Stimulated activated naive CD8-positive, alpha-beta T cell treated with anti-CD3 and anti-CD28 coated beads, Interleukin-15, amount 100 ng/mL, for 72 hours (primary cell): ENCODE measurements at regions not wholly inside any gene's neighbourhood (a gene's known extent, or its start where the extent isn't known, plus 50 kb on each side); places are given as distances from the start of the nearest gene placed in this dataset.
"Not testable (repeated sequence)": the region's sequence is repeated elsewhere in the genome, so short reads cannot be mapped to it uniquely, and the experiment has no call there.

Source experiments
- ATAC-seq: fragments of 150-1000 bp; cut with Tn5 transposase; 2 replicates; pipeline ENCODE4 v1.10.0; 2021; ENCODE audit warnings: mild to moderate bottlenecking, moderate library complexity
- DNase-seq, 2 donors: peaks; one replicate each; pipeline ENCODE4 v3.0.0; 2021 to 2022
- H3K27ac Mint-ChIP-seq, 2 donors: one replicate each; pipeline ENCODE4 v1.8.0; 2022; ENCODE audit warnings: mild to moderate bottlenecking in 2 of 2, mixed read lengths in 2 of 2, moderate library complexity in 2 of 2
- H3K27me3 Mint-ChIP-seq: one replicate; pipeline ENCODE4 v1.8.0; 2022; ENCODE audit warnings: mixed read lengths
- H3K4me1 Mint-ChIP-seq: one replicate; pipeline ENCODE4 v1.8.0; 2022; ENCODE audit warnings: mild to moderate bottlenecking, mixed read lengths
- H3K4me3 Mint-ChIP-seq, 2 donors: one replicate each; pipeline ENCODE4 v1.8.0; 2022; ENCODE audit warnings: mild to moderate bottlenecking in 2 of 2, mixed read lengths in 2 of 2, moderate library complexity in 1 of 2
- H3K9me3 Mint-ChIP-seq, 2 donors: one replicate each; pipeline ENCODE4 v1.8.0; 2022; ENCODE audit warnings: mixed read lengths in 2 of 2

GRCh38 chr14:98194821-98195220 lies 1077.2 kb downstream of the BCL11B start:
- no peaks in the 10 kb centered on the region for H3K27me3 Mint-ChIP-seq
- no peaks in the 10 kb centered on the region for H3K9me3 Mint-ChIP-seq
- ATAC-seq: no peak
- peak overlapping the region in 1 of 2 donors; percentile 72 for H3K4me3 Mint-ChIP-seq
- H3K4me1 Mint-ChIP-seq: peaks cover 99% of the 10 kb centered on the region
- DNase-seq: no peak
- peak overlapping the region in 1 of 2 donors; percentile 12 for H3K27ac Mint-ChIP-seq

- H3K9me3 Mint-ChIP-seq: no peaks in the 10 kb centered on the region
These were observed 1076.7 kb downstream of the BCL11B start for GRCh38 chr14:98195256-98195655.

GRCh38 chr14:98197933-98198332 lies 1074.1 kb downstream of the BCL11B start:
- H3K27ac Mint-ChIP-seq: peak overlapping the region; percentile 6 to 49
- DNase-seq: no peak

More at GRCh38 chr14:98195256-98195655, 1076.7 kb downstream of the BCL11B start:
- Mint-ChIP-seq H3K27me3 (no peaks in the 10 kb centered on the region), H3K4me3 (peak overlapping the region; percentile 72 to 76), H3K27ac (peak overlapping the region; percentile 54 to 86), H3K4me1 (peaks cover 99% of the 10 kb centered on the region)
- peak; percentile 21 for ATAC-seq
- DNase-seq: no peak

GRCh38 chr14:98198385-98198784 lies 1073.6 kb downstream of the BCL11B start:
- Mint-ChIP-seq H3K4me1 (peaks cover 93% of the 10 kb centered on the region), H3K27ac (peak overlapping the region; percentile 13 to 49), H3K9me3 (no peaks in the 10 kb centered on the region), H3K27me3 (no peaks in the 10 kb centered on the region), H3K4me3 (peak overlapping the region; percentile 10 to 50)
- peak in 1 of 2 donors; percentile 65 for DNase-seq
- ATAC-seq: peak; percentile 84

More at GRCh38 chr14:98197933-98198332, 1074.1 kb downstream of the BCL11B start:
- Mint-ChIP-seq H3K4me3 (peak overlapping the region; percentile 10 to 50), H3K27me3 (no peaks in the 10 kb centered on the region), H3K4me1 (peaks cover 94% of the 10 kb centered on the region), H3K9me3 (no peaks in the 10 kb centered on the region)
- ATAC-seq: peak; percentile 16

GRCh38 chr14:98200601-98201000 lies 1071.4 kb downstream of the BCL11B start:
- Mint-ChIP-seq H3K4me1 (peaks cover 91% of the 10 kb centered on the region), H3K27me3 (no peaks in the 10 kb centered on the region), H3K9me3 (no peaks in the 10 kb centered on the region), H3K27ac (no peak overlapping the region), H3K4me3 (peak overlapping the region in 1 of 2 donors; percentile 57)
- ATAC-seq (no peak), DNase-seq (no peak)

GRCh38 chr14:98203421-98203820 lies 1068.6 kb downstream of the BCL11B start:
- Mint-ChIP-seq H3K27ac (peak overlapping the region in 1 of 2 donors; percentile 23), H3K4me1 (peaks cover 90% of the 10 kb centered on the region), H3K4me3 (peak overlapping the region in 1 of 2 donors; percentile 83), H3K9me3 (no peaks in the 10 kb centered on the region), H3K27me3 (no peaks in the 10 kb centered on the region)
- DNase-seq (no peak), ATAC-seq (no peak)

- H3K9me3 Mint-ChIP-seq: no peaks in the 10 kb centered on the region
- peaks cover 90% of the 10 kb centered on the region for H3K4me1 Mint-ChIP-seq
- peak overlapping the region; percentile 54 to 79 for H3K27ac Mint-ChIP-seq
- no peak for ATAC-seq
- H3K27me3 Mint-ChIP-seq: no peaks in the 10 kb centered on the region
- peak overlapping the region in 1 of 2 donors; percentile 83 for H3K4me3 Mint-ChIP-seq
- DNase-seq: no peak
These were observed 1067.9 kb downstream of the BCL11B start for GRCh38 chr14:98204139-98204538.

GRCh38 chr14:98207415-98207814 lies 1064.6 kb downstream of the BCL11B start:
- H3K27ac Mint-ChIP-seq: peak overlapping the region in 1 of 2 donors; percentile 89
- DNase-seq (no peak), ATAC-seq (no peak)
- H3K4me1 Mint-ChIP-seq: peaks cover 94% of the 10 kb centered on the region
- no peaks in the 10 kb centered on the region for H3K27me3 Mint-ChIP-seq
- no peaks in the 10 kb centered on the region for H3K9me3 Mint-ChIP-seq
- H3K4me3 Mint-ChIP-seq: peak overlapping the region; percentile 10 to 74

GRCh38 chr14:98208211-98208611 lies 1063.8 kb downstream of the BCL11B start:
- H3K9me3 Mint-ChIP-seq: no peaks in the 10 kb centered on the region
- peak overlapping the region; percentile 40 to 43 for H3K27ac Mint-ChIP-seq
- peaks cover 92% of the 10 kb centered on the region for H3K4me1 Mint-ChIP-seq
- H3K27me3 Mint-ChIP-seq: no peaks in the 10 kb centered on the region
- no peak for DNase-seq
- H3K4me3 Mint-ChIP-seq: peak overlapping the region in 1 of 2 donors; percentile 74
- ATAC-seq: no peak

GRCh38 chr14:98208943-98209342 lies 1063.1 kb downstream of the BCL11B start:
- H3K4me3 Mint-ChIP-seq: peak overlapping the region in 1 of 2 donors; percentile 74
- ATAC-seq: no peak
- H3K4me1 Mint-ChIP-seq: peaks cover 84% of the 10 kb centered on the region
- H3K27me3 Mint-ChIP-seq: no peaks in the 10 kb centered on the region
- DNase-seq: no peak
- H3K27ac Mint-ChIP-seq: no peak overlapping the region
- H3K9me3 Mint-ChIP-seq: no peaks in the 10 kb centered on the region

GRCh38 chr14:98210045-98210672 lies 1061.8 kb downstream of the BCL11B start:
- Mint-ChIP-seq H3K4me3 (peak overlapping the region; percentile 77 to 80), H3K4me1 (peaks cover 84% of the 10 kb centered on the region), H3K9me3 (no peaks in the 10 kb centered on the region), H3K27me3 (no peaks in the 10 kb centered on the region), H3K27ac (peak overlapping the region; percentile 92 to 96)
- DNase-seq: peak in 1 of 2 donors; percentile 50
- peak; percentile 84 for ATAC-seq

GRCh38 chr14:98217530-98217929 lies 1054.5 kb downstream of the BCL11B start:
- Mint-ChIP-seq H3K4me1 (peaks cover 30% of the 10 kb centered on the region), H3K4me3 (no peak overlapping the region), H3K27me3 (no peaks in the 10 kb centered on the region), H3K9me3 (no peaks in the 10 kb centered on the region), H3K27ac (no peak overlapping the region)
- DNase-seq: no peak
- ATAC-seq: no peak

GRCh38 chr14:98218218-98218617 lies 1053.8 kb downstream of the BCL11B start:
- no peak for DNase-seq
- Mint-ChIP-seq H3K27me3 (no peaks in the 10 kb centered on the region), H3K9me3 (no peaks in the 10 kb centered on the region), H3K4me3 (no peak overlapping the region), H3K4me1 (peaks cover 35% of the 10 kb centered on the region), H3K27ac (no peak overlapping the region)
- no peak for ATAC-seq

GRCh38 chr14:98219638-98220037 lies 1052.4 kb downstream of the BCL11B start:
- DNase-seq (no peak), ATAC-seq (peak; percentile 41)
- H3K4me3 Mint-ChIP-seq: no peak overlapping the region
- H3K27me3 Mint-ChIP-seq: no peaks in the 10 kb centered on the region
- no peaks in the 10 kb centered on the region for H3K9me3 Mint-ChIP-seq
- H3K4me1 Mint-ChIP-seq: peaks cover 40% of the 10 kb centered on the region
- peak overlapping the region in 1 of 2 donors; percentile 66 for H3K27ac Mint-ChIP-seq

- Mint-ChIP-seq H3K4me3 (peak overlapping the region; percentile 64 to 71), H3K27me3 (no peaks in the 10 kb centered on the region), H3K4me1 (peaks cover 51% of the 10 kb centered on the region), H3K27ac (peak overlapping the region; percentile 81 to 95), H3K9me3 (peaks cover 0 to 8% of the 10 kb centered on the region in 2 donors)
- no peak for ATAC-seq
- no peak for DNase-seq
These were observed 1048.9 kb downstream of the BCL11B start for GRCh38 chr14:98223106-98223505.

- not testable (repeated sequence) for H3K9me3 Mint-ChIP-seq
These were observed 1048.3 kb downstream of the BCL11B start for GRCh38 chr14:98223710-98224109.

More at GRCh38 chr14:98223710-98224109, 1048.3 kb downstream of the BCL11B start:
- DNase-seq (peak in 1 of 2 donors; percentile 33), ATAC-seq (peak; percentile 72)
- H3K4me1 Mint-ChIP-seq: peaks cover 57% of the 10 kb centered on the region
- peak overlapping the region; percentile 86 to 95 for H3K27ac Mint-ChIP-seq
- peak overlapping the region; percentile 64 to 71 for H3K4me3 Mint-ChIP-seq
- not testable (repeated sequence) for H3K27me3 Mint-ChIP-seq
